Mesenchymal stem cell (in vitro differentiated cells and primary cell): ENCODE measurements at regions not wholly inside any gene's neighbourhood (a gene's known extent, or its start where the extent isn't known, plus 50 kb on each side); places are given as distances from the start of the nearest gene placed in this dataset.

Source experiments
- DNase-seq: peaks from one replicate; pipeline ENCODE4 v3.0.0-alpha.2; 2013
- H2AFZ ChIP-seq: one replicate; pipeline ENCODE4 v1.6.1; 2013; ENCODE audit warnings: low read depth, mild to moderate bottlenecking, control low read depth, inconsistent platforms, low read length, moderate library complexity
- H2AK5ac ChIP-seq: 2 replicates; pipeline ENCODE4 v1.6.1; 2013; ENCODE audit warnings: low read length, moderate library complexity, mild to moderate bottlenecking, inconsistent platforms; ENCODE audit not compliant: severe bottlenecking
- H2BK120ac ChIP-seq: one replicate; pipeline ENCODE4 v1.6.1; 2013; ENCODE audit warnings: low read depth, mild to moderate bottlenecking, inconsistent platforms, low read length, moderate library complexity
- H2BK12ac ChIP-seq, 2 experiments: one replicate each; pipeline ENCODE4 v1.6.1; 2013; ENCODE audit warnings: inconsistent platforms in 2 of 2, low read length in 2 of 2, mild to moderate bottlenecking in 2 of 2, moderate library complexity in 2 of 2, control low read depth in 1 of 2
- H2BK15ac ChIP-seq: one replicate; pipeline ENCODE4 v1.6.1; 2013; ENCODE audit warnings: mild to moderate bottlenecking, low read depth, inconsistent platforms; ENCODE audit not compliant: poor library complexity, severe bottlenecking
- H2BK5ac ChIP-seq: 2 replicates; pipeline ENCODE4 v1.6.1; 2013; ENCODE audit warnings: low read depth, mild to moderate bottlenecking, low read length, control low read depth, inconsistent platforms; ENCODE audit not compliant: poor library complexity, severe bottlenecking
- H3K14ac ChIP-seq, 2 experiments: one replicate each; pipeline ENCODE4 v1.6.1; 2013; ENCODE audit warnings: inconsistent platforms in 2 of 2, low read length in 2 of 2, control low read depth in 1 of 2, mild to moderate bottlenecking in 1 of 2, moderate library complexity in 1 of 2
- H3K18ac ChIP-seq, 2 experiments: one replicate each; pipeline ENCODE4 v1.6.1; 2013; ENCODE audit warnings: inconsistent platforms in 2 of 2, low read length in 2 of 2, control low read depth in 1 of 2, low read depth in 1 of 2, mild to moderate bottlenecking in 1 of 2
- H3K23ac ChIP-seq, 2 experiments: one replicate each; pipeline ENCODE4 v1.6.1; 2013; ENCODE audit warnings: inconsistent platforms in 2 of 2, low read length in 2 of 2, mild to moderate bottlenecking in 2 of 2, moderate library complexity in 2 of 2, control low read depth in 1 of 2
- H3K27ac ChIP-seq: 2 replicates; pipeline ENCODE4 v1.5.1; 2013; ENCODE audit warnings: mild to moderate bottlenecking, moderate library complexity, low read length, control low read depth, inconsistent platforms; ENCODE audit not compliant: poor library complexity, severe bottlenecking
- H3K27me3 ChIP-seq, 2 experiments: 2 replicates each; pipeline versions ENCODE4 v1.6.1 to v1.7.0; 2013; ENCODE audit warnings: low read length in 2 of 2, mild to moderate bottlenecking in 2 of 2, moderate library complexity in 2 of 2, control low read depth in 1 of 2, inconsistent platforms in 1 of 2; ENCODE audit not compliant: control insufficient read depth in 1 of 2, insufficient read depth in 1 of 2
- H3K36me3 ChIP-seq, 2 experiments: 2 replicates each; pipeline versions ENCODE4 v1.6.1 to v1.7.0; 2013; ENCODE audit warnings: low read length in 2 of 2, control low read depth in 1 of 2, inconsistent platforms in 1 of 2, low read depth in 1 of 2, mild to moderate bottlenecking in 1 of 2; ENCODE audit not compliant: insufficient read depth in 2 of 2, control insufficient read depth in 1 of 2
- H3K4ac ChIP-seq, 2 experiments: one replicate each; pipeline ENCODE4 v1.6.1; 2013; ENCODE audit warnings: inconsistent platforms in 2 of 2, low read length in 2 of 2, mild to moderate bottlenecking in 2 of 2, moderate library complexity in 2 of 2, control low read depth in 1 of 2, low read depth in 1 of 2
- H3K4me1 ChIP-seq: 2 replicates; pipeline ENCODE4 v1.6.1; 2013; ENCODE audit warnings: low read depth, low read length, control low read depth; ENCODE audit not compliant: control insufficient read depth, insufficient read depth
- H3K4me2 ChIP-seq: 2 replicates; pipeline ENCODE4 v1.6.1; 2013; ENCODE audit warnings: low read length, mild to moderate bottlenecking, inconsistent platforms; ENCODE audit not compliant: poor library complexity, severe bottlenecking
- H3K4me3 ChIP-seq, 2 experiments: 2 replicates each; pipeline versions ENCODE4 v1.5.1 to v1.7.0; 2013; ENCODE audit warnings: low read length in 2 of 2, mild to moderate bottlenecking in 2 of 2, control low read depth in 1 of 2, low read depth in 1 of 2; ENCODE audit not compliant: insufficient read depth in 1 of 2
- H3K79me1 ChIP-seq: replicated peaks from 2 replicates; pipeline ENCODE4 v1.6.1; 2013; ENCODE audit warnings: mild to moderate bottlenecking, control low read depth, low read length, inconsistent platforms; ENCODE audit not compliant: poor library complexity, severe bottlenecking
- H3K9ac ChIP-seq: 2 replicates; pipeline ENCODE4 v1.7.0; 2013; ENCODE audit warnings: mild to moderate bottlenecking, low read length, moderate library complexity
- H3K9me3 ChIP-seq: 2 replicates; pipeline ENCODE4 v1.7.0; 2013; ENCODE audit warnings: mild to moderate bottlenecking, low read length; ENCODE audit not compliant: control insufficient read depth
- H4K8ac ChIP-seq: one replicate; pipeline ENCODE4 v1.6.1; 2013; ENCODE audit warnings: inconsistent platforms, mild to moderate bottlenecking, low read length, moderate library complexity
- H4K91ac ChIP-seq: one replicate; pipeline ENCODE4 v1.6.1; 2013; ENCODE audit warnings: mild to moderate bottlenecking, low read length, inconsistent platforms
- WGBS: methylation state at CpG from one replicate; pipeline ENCODE4 v1.1.7; 2013; ENCODE audit warnings: mixed read lengths; 5-methylcytosine and 5-hydroxymethylcytosine counted together

GRCh38 chr2:236348279-236348678, 84.1 kb upstream of the ASB18 start:
- Histone ChIP-seq H2BK120ac (no peak overlapping the region), H3K4me3 (no peak overlapping the region), H2BK15ac (no peak overlapping the region), H3K36me3 (no peaks in the 10 kb centered on the region), H3K4me2 (no peak overlapping the region), H3K14ac (no peak overlapping the region), H3K9me3 (no peaks in the 10 kb centered on the region), H3K27me3 (peaks cover 17 to 70% of the 10 kb centered on the region in 2 experiments), H2BK5ac (no peak overlapping the region), H3K79me1 (no peaks in the 10 kb centered on the region), H3K4ac (no peak overlapping the region), H3K27ac (no peak overlapping the region), H2AK5ac (no peak overlapping the region), H2AFZ (no peak overlapping the region), H2BK12ac (no peak overlapping the region), H3K18ac (no peak overlapping the region), H3K4me1 (no peaks in the 10 kb centered on the region), H3K23ac (no peak overlapping the region), H4K91ac (no peak overlapping the region), H4K8ac (no peak overlapping the region), H3K9ac (no peak overlapping the region)
- WGBS, result 81% methylated on average over 11 of the region's 11 CpGs
- DNase-seq, result no peak

- H3K4me2 ChIP-seq, result no peak overlapping the region
- H2BK15ac ChIP-seq, result no peak overlapping the region
- H2AFZ ChIP-seq, result no peak overlapping the region
- no peak overlapping the region for H3K27ac ChIP-seq
- 85% methylated on average over 3 of the region's 6 CpGs for WGBS
- H2BK120ac ChIP-seq, result no peak overlapping the region
- peaks cover 17 to 70% of the 10 kb centered on the region in 2 experiments for H3K27me3 ChIP-seq
- no peak overlapping the region for H3K23ac ChIP-seq
- H3K9ac ChIP-seq, result no peak overlapping the region
- H3K4ac ChIP-seq, result no peak overlapping the region
- H2AK5ac ChIP-seq, result no peak overlapping the region
- no peak overlapping the region for H4K8ac ChIP-seq
- no peaks in the 10 kb centered on the region for H3K79me1 ChIP-seq
- H3K14ac ChIP-seq, result no peak overlapping the region
- no peaks in the 10 kb centered on the region for H3K36me3 ChIP-seq
- H2BK12ac ChIP-seq, result no peak overlapping the region
- no peak overlapping the region for H3K18ac ChIP-seq
- no peaks in the 10 kb centered on the region for H3K9me3 ChIP-seq
- H3K4me3 ChIP-seq, result peak overlapping the region in 1 of 2 experiments; percentile 14
- H2BK5ac ChIP-seq, result no peak overlapping the region
- H4K91ac ChIP-seq, result no peak overlapping the region
- H3K4me1 ChIP-seq, result no peaks in the 10 kb centered on the region
- no peak for DNase-seq
Observed at GRCh38 chr2:236348976-236349375, 84.8 kb upstream of the ASB18 start.

- no peak overlapping the region for H3K4me2 ChIP-seq
- H4K8ac ChIP-seq, result no peak overlapping the region
- no peak overlapping the region for H2BK12ac ChIP-seq
- H2AK5ac ChIP-seq, result no peak overlapping the region
- H3K4ac ChIP-seq, result no peak overlapping the region
- no peak overlapping the region for H4K91ac ChIP-seq
- H2AFZ ChIP-seq, result no peak overlapping the region
- H3K4me1 ChIP-seq, result no peaks in the 10 kb centered on the region
- no peak overlapping the region for H3K4me3 ChIP-seq
- H2BK15ac ChIP-seq, result no peak overlapping the region
- no peaks in the 10 kb centered on the region for H3K79me1 ChIP-seq
- H2BK120ac ChIP-seq, result no peak overlapping the region
- H3K18ac ChIP-seq, result no peak overlapping the region
- H3K9ac ChIP-seq, result no peak overlapping the region
- H3K14ac ChIP-seq, result no peak overlapping the region
- no peak overlapping the region for H3K23ac ChIP-seq
- 83% methylated on average over 10 of the region's 10 CpGs for WGBS
- DNase-seq, result no peak
- peaks cover 17 to 65% of the 10 kb centered on the region in 2 experiments for H3K27me3 ChIP-seq
- no peak overlapping the region for H2BK5ac ChIP-seq
- H3K36me3 ChIP-seq, result no peaks in the 10 kb centered on the region
- no peak overlapping the region for H3K27ac ChIP-seq
- no peaks in the 10 kb centered on the region for H3K9me3 ChIP-seq
Observed at GRCh38 chr2:236350426-236350825, 86.2 kb upstream of the ASB18 start.

GRCh38 chr2:236351966-236352525, 87.8 kb upstream of the ASB18 start:
- Histone ChIP-seq H3K9ac (no peak overlapping the region), H3K4ac (no peak overlapping the region), H3K36me3 (no peaks in the 10 kb centered on the region), H4K91ac (no peak overlapping the region), H3K9me3 (no peaks in the 10 kb centered on the region), H3K27ac (no peak overlapping the region), H3K4me2 (no peak overlapping the region), H3K4me3 (no peak overlapping the region), H2BK15ac (no peak overlapping the region), H3K23ac (no peak overlapping the region), H3K79me1 (no peaks in the 10 kb centered on the region), H2AK5ac (no peak overlapping the region), H4K8ac (no peak overlapping the region), H3K14ac (no peak overlapping the region), H3K4me1 (no peaks in the 10 kb centered on the region), H2BK120ac (no peak overlapping the region), H3K27me3 (peaks cover 17 to 52% of the 10 kb centered on the region in 2 experiments), H3K18ac (no peak overlapping the region), H2BK5ac (no peak overlapping the region), H2AFZ (no peak overlapping the region), H2BK12ac (no peak overlapping the region)
- no peak for DNase-seq
- 82% methylated on average over 18 of the region's 18 CpGs for WGBS
